ENCODE measurements at regions not wholly inside any gene's neighbourhood (a gene's known extent, or its start where the extent isn't known, plus 50 kb on each side); places are given as distances from the start of the nearest gene placed in this dataset.

DNA sequence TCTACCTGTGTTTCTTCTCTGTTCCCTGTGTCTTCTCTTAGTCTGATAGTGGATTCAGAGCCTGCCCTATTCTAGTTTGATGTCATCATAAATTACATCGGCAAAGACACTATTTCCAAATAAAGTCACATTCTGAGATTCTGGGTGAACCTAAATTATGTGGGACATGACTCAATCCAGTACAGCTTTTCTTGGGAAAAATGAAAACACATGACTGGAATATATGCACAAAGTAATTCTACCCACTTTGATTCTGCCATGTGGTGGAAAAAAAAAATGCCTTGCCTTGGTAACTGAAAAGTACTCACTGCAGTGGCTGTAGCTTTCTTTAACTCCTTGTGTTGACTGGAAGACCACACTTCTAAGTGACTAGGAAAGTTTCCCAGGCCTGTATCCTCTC, 73.7 kb downstream of the LRATD1 start:
- TF ChIP-seq, protein P1, sequence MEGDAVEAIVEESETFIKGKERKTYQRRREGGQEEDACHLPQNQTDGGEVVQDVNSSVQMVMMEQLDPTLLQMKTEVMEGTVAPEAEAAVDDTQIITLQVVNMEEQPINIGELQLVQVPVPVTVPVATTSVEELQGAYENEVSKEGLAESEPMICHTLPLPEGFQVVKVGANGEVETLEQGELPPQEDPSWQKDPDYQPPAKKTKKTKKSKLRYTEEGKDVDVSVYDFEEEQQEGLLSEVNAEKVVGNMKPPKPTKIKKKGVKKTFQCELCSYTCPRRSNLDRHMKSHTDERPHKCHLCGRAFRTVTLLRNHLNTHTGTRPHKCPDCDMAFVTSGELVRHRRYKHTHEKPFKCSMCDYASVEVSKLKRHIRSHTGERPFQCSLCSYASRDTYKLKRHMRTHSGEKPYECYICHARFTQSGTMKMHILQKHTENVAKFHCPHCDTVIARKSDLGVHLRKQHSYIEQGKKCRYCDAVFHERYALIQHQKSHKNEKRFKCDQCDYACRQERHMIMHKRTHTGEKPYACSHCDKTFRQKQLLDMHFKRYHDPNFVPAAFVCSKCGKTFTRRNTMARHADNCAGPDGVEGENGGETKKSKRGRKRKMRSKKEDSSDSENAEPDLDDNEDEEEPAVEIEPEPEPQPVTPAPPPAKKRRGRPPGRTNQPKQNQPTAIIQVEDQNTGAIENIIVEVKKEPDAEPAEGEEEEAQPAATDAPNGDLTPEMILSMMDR (IDR thresholded peaks at IDR 0.05; ENCODE audit: borderline replicate concordance, extremely low read depth, low read length, poor library complexity, severe bottlenecking): no peak
- no peak for TF ChIP-seq EZH2 (IDR thresholded peaks at IDR 0.05; ENCODE audit: borderline replicate concordance, low read depth, low read length, severe bottlenecking)
